Vagina (tissue), 2 donors: ENCODE measurements at regions not wholly inside any gene's neighbourhood (a gene's known extent, or its start where the extent isn't known, plus 50 kb on each side); places are given as distances from the start of the nearest gene placed in this dataset.

Experiments
- CTCF ChIP-seq, 3 experiments: fragments of 450-650 bp in 2 of 3; fragments of 200-600 bp in 1 of 3; sonication (generic) in 1 of 3; IDR thresholded peaks; one replicate each; pipeline ENCODE4 v1.5.1; 2017 to 2019; ENCODE audit warnings: antibody characterized with exemption in 3 of 3, mild to moderate bottlenecking in 2 of 3, moderate library complexity in 2 of 3
- POLR2A ChIP-seq, 2 donors: fragments of 450-650 bp; IDR thresholded peaks; one replicate each; pipeline ENCODE4 v1.6.1; 2017; ENCODE audit warnings: antibody characterized with exemption in 2 of 2, mild to moderate bottlenecking in 2 of 2, moderate library complexity in 2 of 2

GRCh38 chr13:81409284-81409683 is 1068.4 kb upstream of the SPRY2 start:
- TF ChIP-seq POLR2A (IDR thresholded peaks at IDR 0.05) (no peak), CTCF (IDR thresholded peaks at IDR 0.05) (no peak)
